Cardiac fibroblast (primary cell): ENCODE measurements at regions not wholly inside any gene's neighbourhood (a gene's known extent, or its start where the extent isn't known, plus 50 kb on each side); places are given as distances from the start of the nearest gene placed in this dataset.
A peak's percentile ranks its signal among the peaks of the same experiment; 100 is the strongest.

ENCODE experiments used
- DNase-seq, 2 donors: peaks; one replicate each; pipeline versions ENCODE4 v3.0.0 to v3.0.0-alpha.2; 2010; ENCODE audit warnings: low read depth in 2 of 2
- H3K4me3 ChIP-seq, 2 donors: replicated peaks in 1 of 2; 1 replicate in 1 of 2; 2 replicates in 1 of 2; pipeline ENCODE4 v1.5.1; 2011; ENCODE audit warnings: low read depth in 2 of 2, low read length in 2 of 2, mild to moderate bottlenecking in 2 of 2, moderate library complexity in 1 of 2
- CTCF ChIP-seq: IDR thresholded peaks from one replicate; pipeline ENCODE4 v1.5.1; 2011; ENCODE audit warnings: low read depth, mild to moderate bottlenecking, low read length, inconsistent platforms

DNA sequence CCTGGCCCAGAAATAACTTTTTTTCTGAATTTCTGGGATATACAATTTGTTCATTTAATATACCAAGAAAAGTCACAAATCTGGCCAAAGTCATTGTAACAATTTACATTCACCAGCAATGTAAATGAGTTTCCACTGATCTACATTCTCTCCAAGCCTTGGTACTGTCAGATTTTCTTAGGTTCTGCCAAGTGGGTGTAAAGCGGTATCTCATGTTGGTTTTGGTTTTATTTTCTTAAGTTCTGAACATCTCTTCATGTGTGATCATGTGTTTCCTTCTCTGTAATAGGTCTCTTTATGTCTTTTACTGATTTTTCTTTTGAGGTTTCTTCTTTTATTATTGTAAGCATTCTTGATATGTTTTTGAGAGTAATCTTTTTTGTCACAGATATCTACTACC, 235.6 kb upstream of the COL8A1 start:
- no peak for TF ChIP-seq CTCF
- DNase-seq = no peak
- H3K4me3 ChIP-seq = no peak overlapping the region

GRCh38 chr3:99400352-99400751, 238.0 kb upstream of the COL8A1 start:
- DNase-seq = no peak
- no peak overlapping the region for H3K4me3 ChIP-seq
- TF ChIP-seq CTCF = no peak

- no peak overlapping the region for H3K4me3 ChIP-seq
- TF ChIP-seq CTCF = no peak
- DNase-seq = peak in 1 of 2 donors; percentile 14
Observed at GRCh38 chr3:99396651-99397275, 241.6 kb upstream of the COL8A1 start.

- H3K4me3 ChIP-seq = no peak overlapping the region
- DNase-seq = peak; percentile 81 to 95
Observed at GRCh38 chr3:99394831-99395778, 243.3 kb upstream of the COL8A1 start.

DNA sequence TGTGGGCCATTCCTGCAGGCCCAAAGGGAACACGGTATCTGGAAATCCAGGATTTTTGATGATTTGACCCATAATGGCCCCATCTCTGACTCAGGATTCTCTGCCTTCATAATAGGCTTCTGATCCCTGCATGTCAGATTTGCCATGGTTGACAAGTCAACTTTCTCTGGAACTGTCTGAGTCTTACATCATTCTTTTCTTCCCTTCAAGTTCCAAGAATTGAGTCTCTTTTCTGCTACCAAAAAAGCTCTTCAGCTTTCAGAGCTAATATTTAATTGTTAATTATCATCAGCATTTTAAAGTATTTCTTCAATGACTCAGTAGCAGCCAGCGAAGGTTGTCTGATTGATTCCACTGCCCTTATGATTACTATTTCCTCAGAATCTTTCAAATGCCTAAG, 244.4 kb upstream of the COL8A1 start:
- no peak for DNase-seq
- no peak overlapping the region for H3K4me3 ChIP-seq
- TF ChIP-seq CTCF = no peak

More at GRCh38 chr3:99394831-99395778, 243.3 kb upstream of the COL8A1 start:
- TF ChIP-seq CTCF = no peak

- H3K4me3 ChIP-seq = no peak overlapping the region
- no peak for DNase-seq
- TF ChIP-seq CTCF = no peak
Observed at GRCh38 chr3:99388780-99389179, 249.6 kb upstream of the COL8A1 start.
